ENCODE measurements at regions not wholly inside any gene's neighbourhood (a gene's known extent, or its start where the extent isn't known, plus 50 kb on each side); places are given as distances from the start of the nearest gene placed in this dataset.

GRCh38 chr5:51091816-51092215 lies 291.4 kb upstream of the ISL1 start:
- DNase-seq (ENCODE audit: insufficient read length, low spot score) (no peak), FAIRE-seq (no peak)

GRCh38 chr5:51095486-51095885 lies 287.8 kb upstream of the ISL1 start:
- TF ChIP-seq CTCF (IDR thresholded peaks at IDR 0.05; ENCODE audit: insufficient read depth, missing control alignments) = no peak
- FAIRE-seq (no peak), DNase-seq (ENCODE audit: insufficient read length, low spot score) (no peak)

More at GRCh38 chr5:51091816-51092215, 291.4 kb upstream of the ISL1 start:
- TF ChIP-seq CTCF (IDR thresholded peaks at IDR 0.05; ENCODE audit: insufficient read depth, missing control alignments) = no peak

DNA sequence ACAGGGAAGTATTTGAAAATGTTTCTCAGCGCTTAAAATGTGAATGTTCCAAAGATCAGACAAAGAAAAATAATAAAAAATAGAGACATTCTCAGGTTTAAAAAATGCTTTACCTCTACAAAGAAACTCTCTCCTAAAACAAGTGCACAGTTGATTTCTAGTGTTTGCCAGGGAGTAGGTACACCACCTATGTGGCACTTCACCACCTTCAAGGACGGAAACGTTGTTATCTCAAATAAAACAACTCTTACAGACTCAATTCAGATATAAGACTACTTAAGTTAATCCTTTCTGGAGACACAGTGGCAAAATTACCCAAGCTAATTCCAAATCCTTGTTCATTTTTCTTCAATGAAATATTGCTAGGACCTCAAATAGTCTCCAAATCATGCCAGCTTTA lies 286.4 kb upstream of the ISL1 start:
- DNase-seq (ENCODE audit: insufficient read length, low spot score) (no peak), FAIRE-seq (no peak)
- no peak for TF ChIP-seq CTCF (IDR thresholded peaks at IDR 0.05; ENCODE audit: insufficient read depth, missing control alignments)

DNA sequence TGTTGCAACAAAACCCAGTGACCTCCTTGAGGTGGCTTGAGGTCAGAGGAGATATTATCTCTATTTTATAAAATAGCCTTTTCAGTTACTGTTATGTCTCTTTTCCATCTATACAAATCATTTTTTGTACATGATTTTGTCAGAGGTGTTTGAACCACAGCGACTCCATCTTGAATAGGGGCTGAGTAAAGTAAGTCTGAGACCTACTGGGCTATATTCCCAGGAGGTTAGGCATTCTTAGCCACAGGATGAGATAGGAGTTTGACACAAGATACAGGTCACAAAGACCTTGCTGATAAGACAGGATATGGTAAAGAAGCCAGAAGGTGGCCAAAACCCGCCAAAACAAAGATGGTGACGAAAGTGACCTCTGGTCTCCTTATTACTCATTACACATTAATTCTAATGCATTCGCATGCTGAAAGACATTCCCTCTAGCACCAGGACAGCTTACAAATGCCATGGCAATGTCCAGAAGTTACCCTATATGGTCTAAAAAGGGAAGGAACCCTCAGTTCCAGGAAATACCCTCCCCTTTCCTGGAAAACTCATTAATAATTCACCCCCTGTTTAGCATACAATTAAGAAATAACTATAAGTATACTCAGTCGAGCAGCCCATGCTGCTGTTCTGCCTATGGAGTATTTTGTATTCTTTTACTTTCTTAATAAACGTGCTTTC lies 283.9 kb upstream of the ISL1 start:
- DNase-seq (ENCODE audit: insufficient read length, low spot score) (no peak), FAIRE-seq (no peak)
- TF ChIP-seq CTCF (IDR thresholded peaks at IDR 0.05; ENCODE audit: insufficient read depth, missing control alignments) = no peak

DNA sequence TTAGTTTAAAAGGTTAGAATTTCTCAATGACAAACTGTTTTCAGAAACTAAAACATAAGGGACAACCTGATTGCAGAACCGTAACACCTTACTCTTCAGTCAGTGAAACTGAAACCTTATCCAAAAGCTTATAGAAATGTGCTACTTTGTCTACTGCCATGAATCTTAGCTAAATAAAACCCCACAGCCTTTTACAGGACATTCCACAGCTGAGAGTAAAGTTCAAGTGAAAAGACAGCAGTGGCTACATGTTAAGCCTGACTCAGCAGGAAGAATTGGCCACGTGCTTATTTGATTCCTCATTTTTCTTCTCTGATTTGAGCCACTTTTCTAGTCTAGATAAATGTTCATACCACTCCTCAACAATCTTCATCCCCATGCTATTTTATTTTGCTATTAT lies 278.7 kb upstream of the ISL1 start:
- TF ChIP-seq CTCF (IDR thresholded peaks at IDR 0.05; ENCODE audit: insufficient read depth, missing control alignments) = no peak
- FAIRE-seq = no peak
- DNase-seq (ENCODE audit: insufficient read length, low spot score) = no peak

GRCh38 chr5:51109786-51110410 lies 273.4 kb upstream of the ISL1 start:
- TF ChIP-seq CTCF (IDR thresholded peaks at IDR 0.05; ENCODE audit: insufficient read depth, missing control alignments) = no peak
- DNase-seq (ENCODE audit: insufficient read length, low spot score) (no peak), FAIRE-seq (no peak)

DNA sequence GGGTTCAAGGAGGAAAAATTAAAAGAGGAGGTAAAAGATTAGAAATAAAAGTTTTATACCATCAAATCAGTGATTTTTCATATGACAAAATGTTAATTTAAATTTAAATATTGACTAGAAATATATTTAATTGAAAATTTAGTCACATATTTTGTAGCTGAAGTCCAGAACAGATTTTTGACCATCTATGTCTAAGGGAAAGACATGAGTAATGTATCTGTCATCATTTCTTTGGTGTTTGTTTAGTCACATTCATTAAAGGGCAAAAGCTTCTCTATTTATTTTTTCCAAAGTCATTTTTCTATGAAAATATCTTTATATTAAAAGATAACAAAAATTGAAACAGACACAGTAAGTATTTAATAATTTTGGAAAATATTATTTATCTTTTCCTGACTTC lies 252.0 kb upstream of the ISL1 start:
- FAIRE-seq = no peak
- no peak for DNase-seq (ENCODE audit: insufficient read length, low spot score)
- TF ChIP-seq CTCF (IDR thresholded peaks at IDR 0.05; ENCODE audit: insufficient read depth, missing control alignments) = no peak
